ENCODE measurements at regions not wholly inside any gene's neighbourhood (a gene's known extent, or its start where the extent isn't known, plus 50 kb on each side); places are given as distances from the start of the nearest gene placed in this dataset.

GRCh38 chr3:102329561-102329960 lies 105.3 kb upstream of the ZPLD1 start:
- Mint-ChIP-seq H3K27me3 (ENCODE audit: low read depth) (peaks cover 3% of the 10 kb centered on the region), H3K36me3 (ENCODE audit: low read depth) (no peaks in the 10 kb centered on the region), H3K4me3 (no peak overlapping the region), H3K27ac (ENCODE audit: unreplicated experiment) (no peak overlapping the region), H3K4me1 (no peaks in the 10 kb centered on the region), H3K9me3 (no peaks in the 10 kb centered on the region)
- TF ChIP-seq CTCF (conservative IDR thresholded peaks at IDR 0.05), result no peak
- no peak for DNase-seq (ENCODE audit: low read depth, low spot score)

GRCh38 chr3:102332205-102332604 lies 102.6 kb upstream of the ZPLD1 start:
- H3K36me3 Mint-ChIP-seq (ENCODE audit: low read depth), result no peaks in the 10 kb centered on the region
- TF ChIP-seq CTCF (conservative IDR thresholded peaks at IDR 0.05), result no peak
- peaks cover 3% of the 10 kb centered on the region for H3K27me3 Mint-ChIP-seq (ENCODE audit: low read depth)
- no peaks in the 10 kb centered on the region for H3K9me3 Mint-ChIP-seq
- no peak overlapping the region for H3K4me3 Mint-ChIP-seq
- H3K4me1 Mint-ChIP-seq, result no peaks in the 10 kb centered on the region
- DNase-seq (ENCODE audit: low read depth, low spot score), result no peak
- no peak overlapping the region for H3K27ac Mint-ChIP-seq (ENCODE audit: unreplicated experiment)

GRCh38 chr3:102332934-102333333 lies 101.9 kb upstream of the ZPLD1 start:
- no peak overlapping the region for H3K27ac Mint-ChIP-seq (ENCODE audit: unreplicated experiment)
- no peaks in the 10 kb centered on the region for H3K36me3 Mint-ChIP-seq (ENCODE audit: low read depth)
- no peak for DNase-seq (ENCODE audit: low read depth, low spot score)
- TF ChIP-seq CTCF (conservative IDR thresholded peaks at IDR 0.05), result no peak
- no peaks in the 10 kb centered on the region for H3K9me3 Mint-ChIP-seq
- H3K4me3 Mint-ChIP-seq, result no peak overlapping the region
- no peaks in the 10 kb centered on the region for H3K4me1 Mint-ChIP-seq
- H3K27me3 Mint-ChIP-seq (ENCODE audit: low read depth), result peaks cover 3% of the 10 kb centered on the region

GRCh38 chr3:102336130-102336529 lies 98.7 kb upstream of the ZPLD1 start:
- Mint-ChIP-seq H3K4me3 (no peak overlapping the region), H3K36me3 (ENCODE audit: low read depth) (no peaks in the 10 kb centered on the region), H3K27ac (ENCODE audit: unreplicated experiment) (no peak overlapping the region)

GRCh38 chr3:102339671-102340070 lies 95.1 kb upstream of the ZPLD1 start:
- no peaks in the 10 kb centered on the region for H3K4me1 Mint-ChIP-seq
- no peaks in the 10 kb centered on the region for H3K9me3 Mint-ChIP-seq
- H3K36me3 Mint-ChIP-seq (ENCODE audit: low read depth), result no peaks in the 10 kb centered on the region
- no peak overlapping the region for H3K27ac Mint-ChIP-seq (ENCODE audit: unreplicated experiment)
- TF ChIP-seq CTCF (conservative IDR thresholded peaks at IDR 0.05), result no peak
- DNase-seq (ENCODE audit: low read depth, low spot score), result no peak
- no peak overlapping the region for H3K4me3 Mint-ChIP-seq
- H3K27me3 Mint-ChIP-seq (ENCODE audit: low read depth), result no peaks in the 10 kb centered on the region

More at GRCh38 chr3:102336130-102336529, 98.7 kb upstream of the ZPLD1 start:
- no peak for TF ChIP-seq CTCF (conservative IDR thresholded peaks at IDR 0.05)
- no peak for DNase-seq (ENCODE audit: low read depth, low spot score)
- Mint-ChIP-seq H3K4me1 (no peaks in the 10 kb centered on the region), H3K27me3 (ENCODE audit: low read depth) (peaks cover 3% of the 10 kb centered on the region), H3K9me3 (no peaks in the 10 kb centered on the region)

GRCh38 chr3:102346897-102347296 lies 87.9 kb upstream of the ZPLD1 start:
- no peak overlapping the region for H3K27ac Mint-ChIP-seq (ENCODE audit: unreplicated experiment)
- no peaks in the 10 kb centered on the region for H3K27me3 Mint-ChIP-seq (ENCODE audit: low read depth)

More at GRCh38 chr3:102346897-102347296, 87.9 kb upstream of the ZPLD1 start:
- TF ChIP-seq CTCF (conservative IDR thresholded peaks at IDR 0.05), result no peak
- Mint-ChIP-seq H3K36me3 (ENCODE audit: low read depth) (no peaks in the 10 kb centered on the region), H3K4me3 (no peak overlapping the region), H3K9me3 (peaks cover 5% of the 10 kb centered on the region), H3K4me1 (no peaks in the 10 kb centered on the region)
- DNase-seq (ENCODE audit: low read depth, low spot score), result no peak

All from neural crest cell (in vitro differentiated cells).